ENCODE measurements at regions not wholly inside any gene's neighbourhood (a gene's known extent, or its start where the extent isn't known, plus 50 kb on each side); places are given as distances from the start of the nearest gene placed in this dataset.

GRCh38 chr1:55380355-55380970 lies 165.3 kb upstream of the USP24 start:
- no peak for TF ChIP-seq CTCF (IDR thresholded peaks at IDR 0.05; ENCODE audit: borderline replicate concordance, insufficient read depth, low read depth, low read length)
- H3K4me3 ChIP-seq (ENCODE audit: low read depth, low read length) = no peak overlapping the region

DNA sequence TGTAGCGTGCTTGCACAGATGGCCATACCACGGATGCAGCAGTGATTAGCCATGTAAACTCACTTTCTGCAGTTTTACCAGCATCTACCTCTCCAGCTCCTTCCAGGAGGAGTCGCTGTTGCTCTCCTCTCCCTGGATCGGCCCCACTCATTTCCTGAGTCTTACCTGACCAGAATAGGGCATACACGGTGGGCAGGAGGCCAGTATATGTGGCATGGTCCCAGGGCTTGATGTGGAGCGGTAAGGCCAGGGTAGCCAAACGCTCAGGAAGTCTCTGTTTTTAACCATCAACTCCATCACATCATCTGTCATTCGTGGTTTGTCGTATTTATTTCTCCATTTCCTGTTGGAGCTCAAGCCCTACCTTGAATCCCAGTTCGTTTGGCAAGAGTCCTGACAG lies 163.4 kb upstream of the USP24 start:
- TF ChIP-seq CTCF (IDR thresholded peaks at IDR 0.05; ENCODE audit: borderline replicate concordance, insufficient read depth, low read depth, low read length) = peak; percentile 73
- H3K4me3 ChIP-seq (ENCODE audit: low read depth, low read length) = no peak overlapping the region

- TF ChIP-seq CTCF (IDR thresholded peaks at IDR 0.05; ENCODE audit: borderline replicate concordance, insufficient read depth, low read depth, low read length) = no peak
- H3K4me3 ChIP-seq (ENCODE audit: low read depth, low read length) = no peak overlapping the region
Observed at GRCh38 chr1:55376897-55377296, 161.7 kb upstream of the USP24 start.

- no peak overlapping the region for H3K4me3 ChIP-seq (ENCODE audit: low read depth, low read length)
- peak; percentile 89 for TF ChIP-seq CTCF (IDR thresholded peaks at IDR 0.05; ENCODE audit: borderline replicate concordance, insufficient read depth, low read depth, low read length)
Observed at GRCh38 chr1:55375617-55376258, 160.6 kb upstream of the USP24 start.

DNA sequence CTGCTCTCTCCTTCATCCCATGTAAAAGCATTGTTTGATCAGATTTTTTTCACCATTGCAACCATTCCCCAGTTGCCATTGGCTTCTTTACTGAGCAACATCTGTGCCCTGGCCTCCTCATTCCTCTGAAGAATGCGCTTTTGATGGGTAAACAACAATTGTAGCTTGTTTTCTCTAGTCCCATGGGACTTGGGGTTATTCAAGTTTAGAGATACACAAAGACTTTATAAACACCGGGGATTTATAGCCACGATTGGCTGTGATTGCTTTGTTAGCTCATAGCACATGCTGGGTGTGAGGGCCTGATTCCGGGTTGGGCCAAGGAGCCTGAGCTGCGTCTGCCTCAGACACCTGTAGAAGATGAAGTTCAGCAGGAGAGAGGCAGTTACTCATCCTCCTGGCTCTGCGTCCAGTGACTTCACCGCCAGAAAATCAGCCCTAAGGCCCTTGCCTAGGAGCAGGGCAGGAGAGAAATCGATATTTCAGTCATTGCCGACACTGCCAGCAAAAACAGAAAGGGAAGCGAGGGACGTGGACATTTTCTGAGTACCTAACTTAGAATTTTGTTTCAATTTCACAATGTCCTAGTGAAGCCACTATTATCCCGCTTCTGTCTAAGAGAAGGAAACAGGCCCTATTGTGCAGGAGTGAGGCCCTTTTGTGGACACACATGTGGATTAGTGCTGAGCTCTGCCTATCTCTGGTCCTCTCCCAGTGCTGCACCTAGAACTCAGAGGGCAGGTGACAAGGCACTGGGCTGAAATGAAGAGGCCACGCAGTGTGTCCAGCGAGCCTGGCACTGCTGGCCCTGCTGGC lies 159.8 kb upstream of the USP24 start:
- no peak overlapping the region for H3K4me3 ChIP-seq (ENCODE audit: low read depth, low read length)
- no peak for TF ChIP-seq CTCF (IDR thresholded peaks at IDR 0.05; ENCODE audit: borderline replicate concordance, insufficient read depth, low read depth, low read length)

DNA sequence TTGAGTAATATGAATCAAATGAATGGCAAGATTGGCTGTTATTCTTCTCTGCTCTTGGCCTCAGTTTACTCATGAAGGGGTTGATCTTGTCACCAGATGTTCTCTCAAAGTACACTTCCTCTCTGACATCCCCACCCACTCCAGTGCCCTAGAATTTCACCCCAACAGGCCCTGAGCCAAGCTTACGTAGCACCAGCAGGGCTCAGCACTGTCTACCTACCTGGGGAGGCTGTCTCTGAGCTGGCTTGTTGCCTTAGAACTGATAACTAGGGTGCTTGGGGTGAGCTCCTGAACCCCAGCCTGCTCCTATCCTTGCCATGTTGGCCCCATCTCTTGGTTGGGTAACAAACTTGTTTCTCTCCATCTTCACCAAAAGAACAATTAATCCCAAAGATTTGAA lies 159.1 kb upstream of the USP24 start:
- TF ChIP-seq CTCF (IDR thresholded peaks at IDR 0.05; ENCODE audit: borderline replicate concordance, insufficient read depth, low read depth, low read length) = no peak
- no peak overlapping the region for H3K4me3 ChIP-seq (ENCODE audit: low read depth, low read length)

Measured in GM12875 (cell line).